Neural progenitor cell (in vitro differentiated cells): ENCODE measurements at regions not wholly inside any gene's neighbourhood (a gene's known extent, or its start where the extent isn't known, plus 50 kb on each side); places are given as distances from the start of the nearest gene placed in this dataset.

ENCODE experiments used
- DNase-seq: peaks from one replicate; pipeline ENCODE4 v3.0.0-alpha.2; 2016; ENCODE audit warnings: low spot score
- H2AFZ ChIP-seq: fragments of 200-600 bp; sonication (generic); replicated peaks from 2 replicates; pipeline ENCODE4 v1.6.1; 2016; ENCODE audit warnings: antibody characterized with exemption
- H3F3A ChIP-seq: fragments of 200-600 bp; sonication (generic); 2 replicates; pipeline ENCODE4 v1.6.1; 2016; ENCODE audit warnings: antibody characterized with exemption, low read depth
- H3K27ac ChIP-seq: fragments of 200-600 bp; sonication (generic); 2 replicates; pipeline ENCODE4 v1.5.1; 2016; ENCODE audit warnings: mild to moderate bottlenecking
- H3K27me3 ChIP-seq: fragments of 200-600 bp; sonication (generic); 2 replicates; pipeline ENCODE4 v1.6.1; 2016; ENCODE audit warnings: mild to moderate bottlenecking, moderate library complexity
- H3K36me3 ChIP-seq: fragments of 200-600 bp; sonication (generic); 2 replicates; pipeline ENCODE4 v1.5.1; 2016
- H3K4me1 ChIP-seq: fragments of 200-600 bp; sonication (generic); 2 replicates; pipeline ENCODE4 v1.6.1; 2016; ENCODE audit warnings: mixed run types
- H3K4me2 ChIP-seq: fragments of 200-600 bp; sonication (generic); 2 replicates; pipeline ENCODE4 v1.6.1; 2016
- H3K4me3 ChIP-seq: fragments of 200-600 bp; sonication (generic); 2 replicates; pipeline ENCODE4 v1.5.1; 2016
- H3K79me2 ChIP-seq: fragments of 200-600 bp; sonication (generic); 2 replicates; pipeline ENCODE4 v1.6.1; 2016; ENCODE audit warnings: low read depth
- H3K9ac ChIP-seq: fragments of 200-600 bp; sonication (generic); 2 replicates; pipeline ENCODE4 v1.6.1; 2016
- H3K9me3 ChIP-seq: fragments of 200-600 bp; sonication (generic); 2 replicates; pipeline ENCODE4 v1.5.1; 2016; ENCODE audit warnings: low read depth
- H4K20me1 ChIP-seq: fragments of 200-600 bp; sonication (generic); 2 replicates; pipeline ENCODE4 v1.6.1; 2016; ENCODE audit warnings: low read depth
- H3K27ac Mint-ChIP-seq: 3 replicates; pipeline ENCODE4 v1.8.0; 2021; ENCODE audit warnings: mixed read lengths
- H3K27me3 Mint-ChIP-seq: 2 replicates; pipeline ENCODE4 v1.8.0; 2022; ENCODE audit warnings: low read depth, mild to moderate bottlenecking, inconsistent platforms, moderate library complexity, mixed read lengths; ENCODE audit not compliant: insufficient read depth
- H3K36me3 Mint-ChIP-seq: 3 replicates; pipeline ENCODE4 v1.8.0; 2021; ENCODE audit warnings: mixed read lengths
- H3K4me1 Mint-ChIP-seq: 3 replicates; pipeline ENCODE4 v1.8.0; 2021; ENCODE audit warnings: mixed read lengths
- H3K4me3 Mint-ChIP-seq: 3 replicates; pipeline ENCODE4 v1.8.0; 2021; ENCODE audit warnings: mild to moderate bottlenecking, moderate library complexity, mixed read lengths
- H3K9me3 Mint-ChIP-seq: 3 replicates; pipeline ENCODE4 v1.8.0; 2020; ENCODE audit warnings: mixed read lengths
- CTCF ChIP-seq: fragments of 200-600 bp; sonication (generic); IDR thresholded peaks from 2 replicates; pipeline ENCODE4 v1.5.1; 2017; ENCODE audit warnings: antibody characterized with exemption, mild to moderate bottlenecking
- EZH2 ChIP-seq: fragments of 200-600 bp; sonication (generic); IDR thresholded peaks from 2 replicates; pipeline ENCODE4 v1.6.1; 2017; ENCODE audit warnings: antibody characterized with exemption, mild to moderate bottlenecking, moderate library complexity
- EZH2phosphoT487 ChIP-seq: fragments of 200-600 bp; sonication (generic); IDR thresholded peaks from 2 replicates; pipeline ENCODE4 v1.6.1; 2017; ENCODE audit warnings: antibody characterized with exemption

- Mint-ChIP-seq H3K27me3 (peaks cover 6% of the 10 kb centered on the region), H3K27ac (no peak overlapping the region), H3K36me3 (no peaks in the 10 kb centered on the region), H3K4me3 (no peak overlapping the region), H3K9me3 (peaks cover 2% of the 10 kb centered on the region), H3K4me1 (peaks cover under 1% of the 10 kb centered on the region)
- no peak overlapping the region for H3K9ac ChIP-seq
- H4K20me1 ChIP-seq, result no peaks in the 10 kb centered on the region
- TF ChIP-seq EZH2 (no peak), CTCF (no peak), EZH2phosphoT487 (no peak)
- no peak overlapping the region for H2AFZ ChIP-seq
- no peak for DNase-seq
- peaks cover 2% of the 10 kb centered on the region for H3K4me1 ChIP-seq
- H3K4me2 ChIP-seq, result no peak overlapping the region
- H3K27me3 ChIP-seq, result no peaks in the 10 kb centered on the region
- H3K79me2 ChIP-seq, result no peaks in the 10 kb centered on the region
- no peaks in the 10 kb centered on the region for H3K9me3 ChIP-seq
- H3K36me3 ChIP-seq, result no peaks in the 10 kb centered on the region
- no peak overlapping the region for H3K27ac ChIP-seq
- H3F3A ChIP-seq, result no peaks in the 10 kb centered on the region
- no peak overlapping the region for H3K4me3 ChIP-seq
Measured at GRCh38 chr20:24368253-24368652, 101.2 kb upstream of the SYNDIG1 start.

GRCh38 chr20:24366336-24367004 lies 103.0 kb upstream of the SYNDIG1 start:
- Histone ChIP-seq H3K9me3 (no peaks in the 10 kb centered on the region), H3K27me3 (no peaks in the 10 kb centered on the region), H3K4me1 (no peaks in the 10 kb centered on the region), H4K20me1 (no peaks in the 10 kb centered on the region), H3K9ac (no peak overlapping the region), H3K36me3 (no peaks in the 10 kb centered on the region), H3K27ac (no peak overlapping the region), H3F3A (no peaks in the 10 kb centered on the region), H3K4me3 (no peak overlapping the region), H3K79me2 (no peaks in the 10 kb centered on the region), H2AFZ (no peak overlapping the region), H3K4me2 (no peak overlapping the region)
- DNase-seq, result no peak
- peaks cover 6% of the 10 kb centered on the region for H3K27me3 Mint-ChIP-seq
- TF ChIP-seq EZH2 (no peak), CTCF (no peak), EZH2phosphoT487 (no peak)
- no peak overlapping the region for H3K4me3 Mint-ChIP-seq
- peaks cover 15% of the 10 kb centered on the region for H3K9me3 Mint-ChIP-seq
- H3K27ac Mint-ChIP-seq, result no peak overlapping the region
- H3K36me3 Mint-ChIP-seq, result no peaks in the 10 kb centered on the region
- no peaks in the 10 kb centered on the region for H3K4me1 Mint-ChIP-seq

- H3K4me3 Mint-ChIP-seq, result no peak overlapping the region
- H3K27me3 Mint-ChIP-seq, result peaks cover 5% of the 10 kb centered on the region
- DNase-seq, result no peak
- Histone ChIP-seq H3K27me3 (no peaks in the 10 kb centered on the region), H2AFZ (no peak overlapping the region), H3K9ac (no peak overlapping the region), H3F3A (no peaks in the 10 kb centered on the region), H3K9me3 (no peaks in the 10 kb centered on the region), H3K4me3 (no peak overlapping the region), H3K36me3 (no peaks in the 10 kb centered on the region), H4K20me1 (no peaks in the 10 kb centered on the region), H3K27ac (no peak overlapping the region), H3K4me1 (no peaks in the 10 kb centered on the region), H3K4me2 (no peak overlapping the region), H3K79me2 (no peaks in the 10 kb centered on the region)
- TF ChIP-seq CTCF (no peak), EZH2phosphoT487 (no peak), EZH2 (no peak)
- H3K4me1 Mint-ChIP-seq, result no peaks in the 10 kb centered on the region
- H3K9me3 Mint-ChIP-seq, result peaks cover 15% of the 10 kb centered on the region
- H3K27ac Mint-ChIP-seq, result no peak overlapping the region
- H3K36me3 Mint-ChIP-seq, result no peaks in the 10 kb centered on the region
Measured at GRCh38 chr20:24365670-24366069, 103.8 kb upstream of the SYNDIG1 start.
